GM11168 (cell line): ENCODE measurements at regions not wholly inside any gene's neighbourhood (a gene's known extent, or its start where the extent isn't known, plus 50 kb on each side); places are given as distances from the start of the nearest gene placed in this dataset.
"Not testable (repeated sequence)": the region's sequence is repeated elsewhere in the genome, so short reads cannot be mapped to it uniquely, and the experiment has no call there.

ENCODE experiments used
- in situ Hi-C: fragments of 300-500 bp; cut with MboI; formaldehyde crosslinking; loops from one replicate; pipeline ENCODE4 v1.12.0; 2022; ENCODE audit warnings: low sequenced_read_pairs; ENCODE audit not compliant: unreplicated experiment

DNA sequence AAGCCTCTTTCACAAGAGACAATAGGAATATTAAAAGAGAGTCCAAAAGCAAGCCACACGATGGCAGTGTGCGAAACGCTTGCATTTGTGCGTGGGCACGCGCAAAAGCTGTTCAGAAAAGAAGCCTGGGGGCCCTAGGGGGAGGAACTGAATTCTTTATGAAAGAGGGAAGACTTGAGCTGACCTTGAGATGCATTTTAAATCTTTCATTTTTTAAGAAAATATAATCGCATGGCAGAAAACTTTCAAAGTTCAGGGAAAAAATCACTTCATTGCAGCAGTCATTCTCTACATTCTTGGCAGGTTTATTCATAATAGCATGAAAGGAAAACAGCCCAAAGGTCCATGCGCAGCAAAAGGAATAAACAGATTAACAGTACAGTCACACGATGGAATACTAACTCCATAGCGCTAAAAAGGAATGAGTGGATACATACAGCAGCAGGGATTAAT lies 206.5 kb upstream of the PRKCQ start:
- in situ Hi-C loops, result no loop called here

DNA sequence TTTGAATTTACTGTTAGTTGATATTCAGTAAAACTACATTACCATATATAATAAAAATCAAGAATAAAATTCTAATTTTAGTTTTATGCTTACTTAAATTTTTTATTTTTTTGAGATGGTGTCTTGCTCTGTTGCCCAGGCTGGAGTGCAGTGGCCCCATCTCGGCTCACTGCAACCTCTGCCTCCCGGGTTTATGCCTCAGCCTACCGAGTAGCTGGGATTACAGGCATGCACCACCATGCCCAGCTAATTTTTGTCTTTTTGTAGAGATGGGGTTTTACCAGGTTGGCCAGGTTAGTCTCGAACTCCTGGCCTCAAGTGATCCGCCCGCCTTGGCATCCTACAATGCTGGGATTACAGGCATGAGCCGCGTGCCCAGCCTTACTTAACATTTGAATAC lies 204.4 kb upstream of the PRKCQ start:
- in situ Hi-C loops, result not testable (repeated sequence)

DNA sequence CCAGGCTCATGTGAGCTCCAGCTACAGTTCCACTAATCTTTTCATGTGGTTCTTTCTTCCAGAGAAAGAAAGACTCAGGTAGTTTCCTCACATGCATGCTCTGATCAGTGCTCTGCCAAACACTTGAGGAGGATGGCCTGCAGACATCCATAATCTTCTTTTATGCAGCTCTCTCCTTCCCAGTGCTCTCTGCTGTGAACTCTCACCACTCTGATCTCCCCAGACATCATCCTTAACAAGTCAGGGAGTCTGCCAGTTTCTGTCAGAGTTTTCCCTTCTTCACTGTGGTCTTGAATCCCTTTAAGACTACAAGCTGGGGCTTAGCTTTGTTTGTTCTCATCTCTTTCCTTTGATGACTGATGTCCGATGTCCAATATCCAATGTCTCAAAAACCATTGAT lies 203.4 kb upstream of the PRKCQ start:
- in situ Hi-C loops, result no loop called here

DNA sequence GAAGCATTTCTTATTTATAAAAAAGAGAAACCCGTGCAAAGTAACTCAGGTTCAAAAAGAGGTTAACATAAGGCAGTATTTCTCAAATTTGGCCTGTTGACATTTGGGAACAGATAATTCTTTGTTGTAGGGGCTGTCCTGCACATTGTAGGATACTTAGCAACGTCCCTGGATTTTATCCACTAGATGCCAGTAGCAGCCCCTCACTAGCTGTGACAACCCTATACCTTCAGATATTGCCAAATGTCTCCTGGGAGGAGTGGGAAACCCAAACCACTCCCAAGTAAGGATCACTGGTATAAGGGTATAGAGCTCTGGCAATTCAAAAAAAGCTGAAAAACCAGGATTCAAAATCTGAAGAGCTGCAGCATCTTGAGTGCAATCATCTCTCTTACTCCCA lies 202.3 kb upstream of the PRKCQ start:
- in situ Hi-C loops, result no loop called here

DNA sequence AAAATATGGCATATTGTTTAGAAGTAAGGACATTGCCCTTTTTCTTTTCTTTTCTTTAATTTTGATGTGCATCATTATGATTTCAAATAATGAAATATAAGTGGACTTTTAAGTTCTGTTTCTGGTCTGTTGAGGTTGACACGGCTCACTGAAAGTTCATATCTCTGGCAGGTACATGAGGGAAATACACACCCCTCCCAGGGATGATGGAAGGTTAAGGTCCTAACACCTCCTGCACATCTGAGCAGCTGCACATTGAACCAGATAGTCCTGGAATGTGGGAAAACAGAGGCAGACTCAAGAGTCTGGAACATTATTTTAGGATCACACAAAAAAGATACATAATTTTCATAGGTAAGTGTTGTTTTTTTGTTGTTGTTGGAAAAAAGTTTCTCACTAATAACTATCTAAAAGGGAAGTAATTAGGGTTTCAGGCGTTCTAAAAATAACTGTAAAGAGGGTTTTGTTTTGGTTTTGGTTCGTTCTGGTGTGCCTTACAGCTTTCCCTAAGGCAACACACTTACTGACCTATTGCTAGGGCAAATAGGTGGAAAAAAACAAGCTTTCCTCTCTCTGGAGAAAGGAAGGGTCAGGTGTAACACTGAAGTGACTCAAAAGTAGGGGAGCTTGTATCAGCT lies 201.2 kb upstream of the PRKCQ start:
- in situ Hi-C loops, result no loop called here

DNA sequence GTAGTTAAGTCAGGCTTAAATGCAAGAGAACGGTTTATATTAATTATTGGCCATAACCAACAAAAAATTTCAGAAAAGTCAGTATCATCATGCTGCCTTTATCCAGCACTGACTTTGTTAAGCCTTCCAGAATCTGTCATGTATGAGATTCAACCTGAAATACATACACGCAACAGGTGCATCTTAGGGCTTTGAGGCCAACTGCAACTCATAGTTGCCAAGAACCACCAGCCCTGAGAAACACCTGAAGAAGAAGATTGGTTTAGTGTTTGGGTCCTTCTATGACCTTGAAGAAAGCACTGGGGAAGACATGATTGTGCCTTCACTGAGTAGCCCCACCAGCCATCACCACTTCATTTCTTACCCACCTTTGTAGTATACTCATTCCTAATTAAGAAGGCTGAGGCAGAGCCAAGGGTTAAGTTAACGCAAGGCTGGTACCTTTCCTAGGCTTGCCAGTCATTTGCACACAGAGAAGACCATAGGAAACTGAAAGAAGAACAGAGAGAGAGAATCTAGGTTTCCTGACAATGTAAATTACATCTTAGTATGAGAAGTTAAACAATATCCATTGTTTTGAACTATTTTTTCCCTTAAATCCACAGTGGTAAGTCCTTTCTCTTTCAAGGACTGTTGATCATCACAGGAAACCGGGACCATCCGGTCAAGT lies 200.1 kb upstream of the PRKCQ start:
- in situ Hi-C loops, result no loop called here

DNA sequence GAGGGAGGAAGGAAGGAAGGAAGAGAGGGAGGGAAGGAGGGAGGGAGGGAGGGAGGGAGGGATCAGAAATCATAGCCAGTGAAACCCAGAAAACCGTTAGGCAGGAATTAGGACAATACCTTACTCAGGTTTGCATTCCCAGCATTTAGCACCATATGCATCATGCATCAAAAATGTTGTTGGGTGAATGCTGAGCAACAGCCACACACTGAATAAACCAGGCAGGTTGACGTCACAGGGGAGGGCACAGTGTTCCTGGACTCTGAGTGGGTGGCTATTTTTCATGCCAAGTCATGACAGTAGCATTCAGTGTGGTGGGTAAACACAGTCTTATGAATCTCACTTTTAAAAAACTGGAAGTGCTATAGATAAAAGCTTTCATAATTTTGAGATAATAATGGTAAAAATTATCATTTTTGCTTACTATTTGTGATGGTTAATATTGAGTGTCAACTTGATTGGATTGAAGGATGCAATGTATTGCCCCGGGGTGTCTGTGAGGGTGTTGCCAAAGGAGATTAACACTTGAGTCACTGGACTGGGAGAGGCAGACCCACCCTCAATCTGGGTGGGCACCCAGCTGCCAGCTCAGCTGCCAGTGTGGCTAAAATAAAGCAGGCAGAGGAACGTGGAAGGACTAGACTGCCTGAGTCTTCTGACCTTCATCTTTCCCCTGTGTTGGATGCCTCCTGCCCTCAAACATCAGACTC lies 199.1 kb upstream of the PRKCQ start:
- in situ Hi-C loops, result no loop called here

DNA sequence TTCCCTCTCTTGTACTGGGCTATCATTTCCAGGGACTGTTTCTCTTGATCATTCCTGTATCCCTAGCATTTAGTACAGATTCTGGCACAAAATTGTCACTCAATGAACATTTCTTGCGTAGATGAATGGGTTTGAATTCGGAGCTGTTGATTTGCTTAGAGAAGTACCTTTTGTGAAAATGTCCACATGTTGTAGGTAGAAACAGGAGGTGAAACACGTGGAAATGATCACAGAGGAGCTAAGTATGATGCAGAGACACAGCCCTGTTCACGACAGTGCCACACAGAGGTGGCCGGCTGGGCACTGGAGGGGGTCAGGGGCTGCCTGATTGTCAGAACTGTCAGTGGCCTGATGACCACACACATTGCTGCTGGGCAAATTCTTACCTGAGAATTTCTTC lies 196.1 kb upstream of the PRKCQ start:
- in situ Hi-C loops, result no loop called here

DNA sequence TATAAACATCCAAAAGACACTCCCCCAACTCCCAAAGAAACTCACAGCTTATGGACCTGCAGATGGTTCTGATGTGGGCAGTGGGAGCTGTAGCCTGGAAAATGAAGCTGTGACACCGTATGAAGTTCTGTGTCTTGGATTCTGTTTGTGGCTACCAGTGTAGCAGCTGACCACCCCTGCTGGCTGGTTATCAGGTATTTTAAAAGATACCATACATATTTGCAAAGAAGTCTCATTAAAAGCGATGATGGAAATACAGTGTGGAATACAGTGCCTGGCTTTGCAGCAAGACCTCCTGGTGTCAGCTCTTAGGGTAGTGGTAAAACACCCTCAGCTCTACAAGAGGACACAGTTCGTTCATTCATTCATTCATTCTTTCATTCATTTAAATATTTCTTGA lies 194.3 kb upstream of the PRKCQ start:
- in situ Hi-C loops, result no loop called here

DNA sequence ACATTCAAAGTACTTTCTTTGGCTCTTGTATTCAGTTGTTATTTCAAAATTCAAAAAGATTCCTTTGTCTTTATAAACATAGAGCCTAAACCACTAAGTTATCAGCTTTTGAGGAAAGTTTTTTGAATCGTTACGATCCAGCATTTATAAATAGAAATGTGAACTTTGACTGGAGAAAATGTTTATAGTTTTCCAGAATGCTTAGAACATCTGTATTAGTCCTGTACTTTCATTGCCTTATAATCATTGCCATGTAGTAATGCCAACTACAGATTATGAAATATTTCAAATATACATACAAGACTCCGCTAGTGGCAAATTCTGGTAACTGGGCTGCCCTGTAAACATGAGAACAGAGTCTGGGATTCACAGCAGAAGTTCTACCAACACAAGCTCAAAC lies 191.3 kb upstream of the PRKCQ start:
- in situ Hi-C loops, result no loop called here

DNA sequence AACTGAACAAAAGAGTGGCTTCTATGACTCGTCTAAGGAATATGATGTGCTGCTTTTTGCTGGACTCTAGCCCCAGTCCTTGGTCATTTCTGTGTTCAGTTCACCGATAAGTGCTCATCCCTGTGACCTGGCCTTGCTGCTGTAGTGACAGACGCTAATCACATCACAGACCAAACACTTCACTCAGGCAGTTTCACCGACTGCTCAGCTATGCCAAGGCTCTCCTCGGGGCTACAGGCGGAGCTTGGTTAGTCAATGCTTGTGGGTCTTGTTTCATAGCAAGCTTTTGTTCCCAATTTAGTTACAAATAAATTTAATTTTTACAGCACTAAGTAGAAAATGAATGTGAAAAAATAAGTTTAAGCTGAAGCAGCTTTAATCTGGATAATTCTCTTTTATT lies 190.8 kb upstream of the PRKCQ start:
- in situ Hi-C loops, result no loop called here

DNA sequence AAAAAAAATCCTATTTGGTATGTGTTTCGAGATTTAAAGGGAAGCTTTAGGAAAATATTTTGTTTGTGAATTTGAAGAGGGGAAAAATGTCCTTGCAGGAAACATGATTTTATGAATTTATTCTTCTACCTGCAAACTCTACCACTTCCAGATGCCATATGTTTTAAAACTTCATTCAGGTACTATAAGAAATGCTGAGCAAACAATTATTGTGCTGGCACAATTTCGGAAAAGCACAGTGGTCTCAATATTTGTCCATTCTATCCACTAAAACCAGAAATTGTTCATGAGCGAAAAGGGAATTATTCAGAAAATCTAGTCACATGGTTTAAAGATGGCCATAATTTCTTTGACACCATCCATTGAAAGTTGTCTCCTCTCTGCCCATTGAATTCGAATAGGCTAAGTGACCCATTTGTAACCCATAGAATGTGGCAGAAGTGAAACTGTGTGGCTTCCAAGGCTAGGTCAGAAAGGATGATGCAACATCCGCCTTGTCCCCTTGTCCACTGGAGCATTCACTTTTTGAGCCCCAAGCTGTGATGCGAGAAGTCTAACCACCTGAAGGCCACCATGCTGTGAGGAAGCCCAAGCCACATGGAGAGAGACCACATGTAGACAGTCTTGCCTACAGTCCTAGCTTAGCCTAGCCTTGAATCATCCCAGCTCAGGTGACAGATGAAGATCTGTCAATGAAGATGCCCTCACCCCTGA lies 189.8 kb upstream of the PRKCQ start:
- in situ Hi-C loops, result no loop called here

DNA sequence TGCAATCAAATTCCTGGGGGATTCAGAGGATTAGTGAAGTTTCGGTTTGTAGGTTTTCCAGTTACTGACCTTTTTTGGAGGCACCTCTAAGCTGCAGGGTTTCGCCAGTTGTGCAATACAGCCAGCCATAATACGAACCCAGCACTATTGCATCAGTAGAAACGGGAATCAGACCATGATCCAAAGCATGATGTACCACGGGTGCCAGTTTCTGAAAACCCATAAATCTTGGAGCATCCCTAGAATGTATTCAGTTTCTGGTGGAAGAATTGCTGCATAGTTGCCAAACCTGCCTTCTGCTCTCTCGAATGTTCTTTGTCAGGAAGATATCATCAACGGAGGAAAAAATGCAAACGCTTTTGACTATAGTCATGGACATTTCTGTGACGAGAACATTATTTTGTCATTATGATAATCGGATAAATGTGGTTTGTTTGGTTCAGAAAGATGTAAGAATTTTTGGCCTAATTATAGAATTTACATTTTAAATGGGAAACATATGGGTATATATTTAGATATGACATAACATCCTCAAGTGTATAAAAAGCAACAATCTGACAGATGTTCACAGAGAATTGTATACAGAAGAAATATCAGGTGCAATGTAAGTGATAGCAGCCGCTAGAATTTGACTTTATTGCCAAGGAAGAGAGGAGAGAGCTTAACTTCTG lies 186.2 kb upstream of the PRKCQ start:
- in situ Hi-C loops, result no loop called here

DNA sequence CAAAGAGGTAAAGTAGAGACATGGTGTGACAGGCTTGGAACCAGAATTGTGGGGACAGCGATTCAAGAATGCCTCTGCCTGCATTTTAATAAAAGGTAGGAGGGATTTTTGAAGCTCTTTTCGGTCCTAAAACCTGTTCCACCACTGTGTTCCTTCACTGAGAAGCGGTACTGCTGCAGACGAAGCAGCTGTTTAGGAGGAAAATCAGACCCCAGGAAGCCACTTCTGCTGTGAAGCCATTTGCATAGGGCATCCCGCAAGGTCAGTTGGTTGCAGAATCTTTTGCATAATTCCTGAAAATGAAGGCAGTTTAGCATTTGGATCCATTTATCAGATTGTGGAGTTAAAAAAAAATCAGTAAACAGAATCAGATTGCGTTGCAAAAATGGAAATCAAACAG lies 183.3 kb upstream of the PRKCQ start:
- in situ Hi-C loops, result no loop called here

DNA sequence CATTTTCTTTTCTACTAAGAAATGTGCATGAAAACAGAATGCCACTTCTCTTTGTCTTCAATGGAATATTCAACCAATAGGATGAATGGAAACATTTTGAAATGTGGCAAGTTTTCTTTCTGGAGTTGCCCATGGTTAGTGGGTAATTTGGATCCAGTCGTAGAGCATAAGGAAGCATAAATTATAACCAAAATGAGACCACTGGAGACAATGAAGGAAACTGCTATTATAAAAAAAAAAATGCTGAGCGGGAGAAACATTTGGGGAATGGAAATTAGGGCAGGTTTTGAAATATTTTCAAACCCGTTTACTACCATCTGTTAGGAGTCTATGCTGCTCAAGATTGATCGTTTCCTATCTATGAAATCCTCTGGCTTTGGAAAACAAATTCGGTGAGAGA lies 182.9 kb upstream of the PRKCQ start:
- in situ Hi-C loops, result no loop called here

DNA sequence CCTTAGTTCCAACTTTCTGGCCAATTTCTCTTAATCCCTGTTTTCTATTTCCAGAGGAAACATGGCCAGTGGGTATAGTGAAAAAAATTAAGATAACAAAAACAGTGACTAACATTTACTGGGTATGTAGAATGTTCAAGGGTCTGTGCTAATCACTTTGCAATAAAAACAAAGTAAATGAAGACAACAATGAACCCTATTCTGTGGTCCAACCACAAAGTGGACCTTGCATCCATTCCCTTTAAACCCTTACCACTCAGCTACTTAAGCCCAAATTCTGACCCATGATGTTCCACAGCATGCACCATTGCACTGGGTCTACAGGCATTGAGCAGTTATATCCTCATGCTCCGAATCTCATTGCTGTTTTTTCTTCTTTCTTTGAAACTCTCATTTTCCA lies 179.9 kb upstream of the PRKCQ start:
- in situ Hi-C loops, result no loop called here

DNA sequence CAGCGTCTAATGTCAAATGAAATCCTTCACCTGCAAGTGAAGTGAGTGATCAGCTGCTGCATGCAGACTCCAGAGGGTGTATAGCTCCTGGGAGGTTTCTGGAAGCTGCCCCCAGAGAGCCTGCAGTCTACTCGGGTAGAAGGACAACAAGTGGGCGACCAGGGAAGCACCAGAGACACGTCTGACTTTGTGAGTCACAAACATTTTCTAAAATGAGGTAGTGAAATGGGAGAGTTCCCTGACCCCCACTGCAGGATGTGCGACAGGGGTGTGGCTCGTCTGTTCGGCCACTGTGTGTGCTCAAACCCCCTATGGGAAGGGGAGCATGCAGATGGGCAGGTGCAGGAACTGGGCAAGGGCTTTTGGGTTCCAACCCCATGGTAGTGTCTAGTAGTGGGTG lies 177.1 kb upstream of the PRKCQ start:
- in situ Hi-C loops, result no loop called here

DNA sequence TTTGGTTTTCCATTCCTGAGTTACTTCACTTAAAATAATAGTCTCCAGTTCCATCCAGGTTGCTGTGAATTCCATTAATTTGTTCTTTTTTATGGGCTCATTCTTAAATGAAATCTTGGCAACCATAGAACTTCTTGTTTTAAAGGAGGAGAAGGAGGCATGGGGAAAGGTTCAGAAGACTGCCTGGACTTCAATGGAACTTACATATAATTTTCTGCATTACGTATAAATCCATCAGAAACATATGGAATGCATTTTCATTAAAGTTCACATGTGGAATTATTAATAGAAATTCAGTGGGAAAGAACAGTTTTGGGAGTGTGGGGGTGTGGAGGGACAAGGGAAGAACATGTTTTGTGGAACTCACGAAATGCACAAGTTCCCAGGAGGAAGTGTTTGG lies 176.6 kb upstream of the PRKCQ start:
- in situ Hi-C loops, result no loop called here

DNA sequence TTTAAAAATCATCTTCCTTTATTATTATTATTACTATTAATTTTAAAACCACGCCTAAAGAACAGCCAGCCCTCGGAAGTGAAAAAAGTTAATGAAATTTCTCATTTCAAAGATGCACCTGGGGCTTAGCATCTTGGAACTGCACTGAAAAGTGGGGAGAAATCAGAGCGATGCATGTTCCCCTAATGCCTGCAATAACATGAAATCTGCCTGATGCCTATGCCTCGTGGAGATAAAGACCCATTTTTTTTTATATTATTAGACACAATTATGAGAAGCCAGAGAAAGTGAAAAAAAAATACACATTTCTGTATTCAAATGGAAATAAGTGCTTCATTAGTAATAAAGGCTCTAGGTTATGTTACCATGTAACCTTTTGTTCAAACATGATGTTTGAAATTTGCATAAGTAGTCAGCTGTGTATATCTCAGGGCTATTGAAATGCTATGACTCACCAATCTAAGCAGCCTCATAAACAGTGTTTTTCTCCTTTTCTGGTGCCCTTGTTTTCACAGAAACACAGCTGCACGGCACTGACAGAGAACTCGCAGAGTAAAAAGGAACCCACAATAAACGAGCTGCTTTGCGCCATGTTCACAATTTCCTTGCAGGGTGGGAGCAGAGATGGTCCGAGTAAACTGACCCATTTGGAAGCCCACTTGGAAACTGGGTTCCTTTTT lies 175.8 kb upstream of the PRKCQ start:
- in situ Hi-C loops, result no loop called here

DNA sequence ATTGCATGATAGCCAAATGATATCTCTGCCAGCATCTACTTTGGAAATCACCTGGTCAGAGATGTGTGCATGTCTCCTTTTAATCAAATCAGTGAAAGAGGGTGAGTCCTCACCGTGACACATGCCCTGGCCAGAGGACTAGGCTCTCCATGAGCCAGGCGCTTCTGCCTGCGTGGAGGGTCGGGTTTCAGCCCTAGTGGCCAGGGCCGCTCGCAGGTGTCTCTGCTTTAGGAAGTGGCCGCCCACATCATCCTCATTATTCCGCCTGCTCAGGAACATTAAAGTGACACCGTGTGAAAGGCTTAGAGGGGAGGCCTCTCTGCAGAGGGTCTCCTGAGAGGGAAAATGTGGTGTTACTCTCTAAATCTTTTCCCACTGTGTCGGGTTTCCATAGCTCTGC lies 173.6 kb upstream of the PRKCQ start:
- in situ Hi-C loops, result no loop called here
